HG03025 (cell line): ENCODE measurements at regions not wholly inside any gene's neighbourhood (a gene's known extent, or its start where the extent isn't known, plus 50 kb on each side); places are given as distances from the start of the nearest gene placed in this dataset.

ENCODE experiments used
- ATAC-seq: cut with Tn5 transposase; IDR thresholded peaks from one replicate; pipeline ENCODE4 v1.9.1; 2021; ENCODE audit warnings: mild to moderate bottlenecking, moderate library complexity; ENCODE audit not compliant: unreplicated experiment, low FRiP score

GRCh38 chr3:150179330-150179729, 208.6 kb upstream of the PFN2 start:
- ATAC-seq, result no peak

DNA sequence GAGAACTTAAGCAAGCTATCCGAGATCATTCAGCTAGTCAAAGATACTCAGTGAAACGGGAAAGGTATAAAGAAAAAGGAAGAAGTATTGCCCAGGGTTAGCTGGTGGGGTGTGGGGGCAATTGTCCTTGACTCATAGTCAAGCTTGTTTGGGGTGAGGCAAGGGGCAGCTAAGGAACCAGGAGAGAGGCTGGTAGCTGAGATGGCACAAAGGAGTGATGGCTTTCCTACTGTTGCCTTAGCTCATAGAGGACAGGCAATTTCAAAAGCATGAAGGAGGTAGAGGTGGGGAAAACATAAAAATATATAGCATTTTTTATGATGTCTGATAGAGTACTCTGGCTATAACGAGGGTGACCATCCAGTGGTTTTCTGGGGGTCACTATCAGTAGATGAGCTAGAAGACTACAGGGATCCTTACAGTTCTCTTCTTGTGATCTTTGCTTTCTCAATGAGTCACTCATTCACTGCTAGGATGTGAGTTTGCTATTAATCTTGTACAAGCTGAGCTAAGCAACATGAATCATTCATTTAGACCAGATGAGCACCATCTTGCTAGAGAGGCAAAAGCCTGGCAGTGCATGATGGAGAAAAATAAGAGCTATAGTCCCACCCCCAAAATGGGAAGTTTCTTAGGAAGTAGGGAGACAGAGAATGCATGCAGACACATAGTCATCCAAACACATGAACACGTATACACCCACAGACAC, 207.1 kb upstream of the PFN2 start:
- ATAC-seq, result no peak

- no peak for ATAC-seq
Measured at GRCh38 chr3:150174179-150174578, 203.5 kb upstream of the PFN2 start.

- ATAC-seq, result no peak
Measured at GRCh38 chr3:150172356-150172755, 201.7 kb upstream of the PFN2 start.

- ATAC-seq, result no peak
Measured at GRCh38 chr3:150170852-150171520, 200.3 kb upstream of the PFN2 start.

DNA sequence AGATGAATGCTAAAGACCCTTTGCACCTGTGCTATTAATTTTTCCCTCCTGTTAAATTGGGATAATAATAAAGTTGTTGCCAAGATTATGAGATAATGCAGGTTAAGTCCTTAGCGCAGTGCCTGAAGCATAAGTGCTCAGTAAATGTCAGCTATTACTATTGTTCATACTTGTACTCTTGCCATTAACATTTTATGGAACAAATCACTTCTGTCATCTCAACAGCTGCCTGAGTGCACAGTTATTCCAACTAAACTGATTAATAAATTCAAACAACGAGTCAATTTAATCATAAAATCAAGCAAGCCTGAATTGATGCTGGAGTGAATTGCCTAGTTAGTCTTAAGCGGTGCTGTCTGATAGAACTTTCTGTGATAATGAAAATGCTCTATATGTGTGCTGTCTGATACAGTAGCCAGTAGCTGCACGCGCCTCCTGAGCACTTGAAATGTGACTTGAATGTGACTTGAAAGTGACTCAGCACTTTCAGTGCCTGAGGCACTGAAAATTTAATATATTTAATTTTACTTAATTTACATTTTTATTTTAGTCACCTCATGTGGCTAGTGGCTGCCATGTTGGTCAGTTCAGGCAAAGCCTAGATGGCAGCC, 198.7 kb upstream of the PFN2 start:
- ATAC-seq, result no peak

- ATAC-seq, result no peak
Measured at GRCh38 chr3:150168698-150169097, 198.0 kb upstream of the PFN2 start.

GRCh38 chr3:150165396-150166094, 194.8 kb upstream of the PFN2 start:
- ATAC-seq, result no peak

DNA sequence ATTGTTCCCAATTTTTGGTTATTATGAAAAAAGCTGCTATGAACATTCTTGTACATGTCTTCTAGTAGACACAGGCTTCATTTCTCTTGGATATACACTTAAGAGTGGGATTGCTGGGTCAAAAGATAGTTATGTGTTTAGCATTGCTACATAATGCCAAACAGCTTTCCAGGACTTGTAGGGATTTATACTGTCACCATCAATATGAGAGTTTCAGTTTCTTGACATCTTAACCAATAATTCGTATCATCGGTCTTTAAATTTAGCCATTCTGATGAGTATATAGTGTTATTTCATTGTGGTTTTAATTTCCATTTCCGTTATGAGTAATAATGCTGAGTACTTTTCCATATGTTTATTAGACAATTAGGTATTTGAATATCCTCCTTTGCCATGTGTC, 190.3 kb upstream of the PFN2 start:
- ATAC-seq, result no peak

DNA sequence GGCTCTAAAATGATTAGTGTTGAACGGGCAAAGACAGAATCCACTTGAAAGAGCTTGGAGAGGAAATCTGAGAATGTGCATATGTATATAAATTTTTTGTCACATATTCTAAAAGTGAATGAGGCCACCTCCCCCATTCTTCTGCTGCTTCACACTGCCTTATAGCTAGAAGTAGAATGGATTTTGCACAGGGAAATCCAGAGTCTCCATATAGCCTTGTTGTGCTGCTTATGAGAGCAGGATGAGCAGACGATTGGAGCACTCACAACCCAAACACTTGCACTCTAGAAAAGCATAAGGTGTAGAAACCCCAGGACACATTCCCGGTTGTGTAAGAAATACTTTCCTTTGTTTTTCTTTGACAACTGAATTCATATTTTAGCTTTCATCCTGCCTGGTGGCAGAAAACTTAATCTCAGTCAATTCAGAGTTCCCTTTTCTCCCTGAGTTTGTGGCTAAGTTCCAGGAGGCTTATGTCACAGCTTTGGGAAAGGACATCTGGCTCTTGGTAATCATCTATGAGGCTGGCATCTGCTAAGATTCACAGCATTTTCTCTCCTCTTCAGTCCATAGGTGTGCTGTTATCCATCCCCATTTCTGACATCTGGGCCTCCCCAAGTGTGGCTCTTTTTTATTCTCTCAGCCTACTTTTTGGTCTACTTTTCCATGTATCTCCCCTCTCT, 188.4 kb upstream of the PFN2 start:
- no peak for ATAC-seq

GRCh38 chr3:150152567-150152966, 181.9 kb upstream of the PFN2 start:
- ATAC-seq, result no peak

- no peak for ATAC-seq
Measured at GRCh38 chr3:150150633-150151032, 179.9 kb upstream of the PFN2 start.

- ATAC-seq, result no peak
Measured at GRCh38 chr3:150149651-150150051, 179.0 kb upstream of the PFN2 start.

DNA sequence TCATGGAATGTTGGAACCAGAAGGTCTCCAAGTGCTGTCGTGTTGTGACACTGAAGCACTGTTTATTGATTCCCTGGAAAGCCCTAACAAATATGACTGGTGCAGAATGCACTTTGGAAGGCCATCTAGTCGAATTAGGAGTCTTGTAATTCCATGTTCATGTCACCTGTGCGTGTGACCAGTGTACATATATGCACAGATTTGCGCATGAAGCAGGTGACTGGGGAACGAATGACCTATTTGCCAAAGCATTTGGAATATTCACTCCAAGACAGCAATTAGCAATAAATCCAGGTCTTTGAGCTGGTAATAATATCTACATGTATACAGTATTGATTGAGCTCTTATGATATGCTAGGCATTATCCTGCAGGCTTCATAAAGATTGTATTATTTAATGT, 177.5 kb upstream of the PFN2 start:
- no peak for ATAC-seq

DNA sequence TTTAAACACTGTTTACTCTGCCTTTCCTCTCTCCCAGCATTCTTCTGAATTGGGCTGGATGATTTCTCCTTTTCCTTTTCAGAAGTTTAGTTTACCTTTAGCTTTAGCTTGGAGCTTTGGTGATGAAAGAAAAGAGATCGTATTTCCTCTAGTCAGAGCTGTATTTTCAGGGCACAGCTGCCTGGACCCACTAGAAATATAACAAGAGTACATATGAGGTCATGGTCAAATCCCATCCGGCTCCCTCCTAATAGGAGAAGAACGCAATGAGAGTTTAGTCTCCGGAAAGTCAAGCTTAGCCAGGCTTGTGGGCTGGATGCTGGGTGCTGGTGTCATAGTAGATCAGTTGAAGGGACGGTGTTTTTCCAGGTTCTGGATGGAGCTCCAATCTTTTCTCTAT, 177.1 kb upstream of the PFN2 start:
- ATAC-seq, result no peak

GRCh38 chr3:150146991-150147761, 176.5 kb upstream of the PFN2 start:
- ATAC-seq, result no peak

GRCh38 chr3:150145659-150146058, 175.0 kb upstream of the PFN2 start:
- no peak for ATAC-seq

- no peak for ATAC-seq
Measured at GRCh38 chr3:150144191-150144708, 173.6 kb upstream of the PFN2 start.

GRCh38 chr3:150142936-150143335, 172.2 kb upstream of the PFN2 start:
- no peak for ATAC-seq
